Activated CD4-positive, alpha-beta T cell treated with anti-CD3 and anti-CD28 coated beads, Interleukin-2, amount 50 U/mL, for 16 hours (primary cell): ENCODE measurements at regions not wholly inside any gene's neighbourhood (a gene's known extent, or its start where the extent isn't known, plus 50 kb on each side); places are given as distances from the start of the nearest gene placed in this dataset.

Experiments used
- DNase-seq: peaks from one replicate; pipeline ENCODE4 v3.0.0-alpha.2; 2020

DNA sequence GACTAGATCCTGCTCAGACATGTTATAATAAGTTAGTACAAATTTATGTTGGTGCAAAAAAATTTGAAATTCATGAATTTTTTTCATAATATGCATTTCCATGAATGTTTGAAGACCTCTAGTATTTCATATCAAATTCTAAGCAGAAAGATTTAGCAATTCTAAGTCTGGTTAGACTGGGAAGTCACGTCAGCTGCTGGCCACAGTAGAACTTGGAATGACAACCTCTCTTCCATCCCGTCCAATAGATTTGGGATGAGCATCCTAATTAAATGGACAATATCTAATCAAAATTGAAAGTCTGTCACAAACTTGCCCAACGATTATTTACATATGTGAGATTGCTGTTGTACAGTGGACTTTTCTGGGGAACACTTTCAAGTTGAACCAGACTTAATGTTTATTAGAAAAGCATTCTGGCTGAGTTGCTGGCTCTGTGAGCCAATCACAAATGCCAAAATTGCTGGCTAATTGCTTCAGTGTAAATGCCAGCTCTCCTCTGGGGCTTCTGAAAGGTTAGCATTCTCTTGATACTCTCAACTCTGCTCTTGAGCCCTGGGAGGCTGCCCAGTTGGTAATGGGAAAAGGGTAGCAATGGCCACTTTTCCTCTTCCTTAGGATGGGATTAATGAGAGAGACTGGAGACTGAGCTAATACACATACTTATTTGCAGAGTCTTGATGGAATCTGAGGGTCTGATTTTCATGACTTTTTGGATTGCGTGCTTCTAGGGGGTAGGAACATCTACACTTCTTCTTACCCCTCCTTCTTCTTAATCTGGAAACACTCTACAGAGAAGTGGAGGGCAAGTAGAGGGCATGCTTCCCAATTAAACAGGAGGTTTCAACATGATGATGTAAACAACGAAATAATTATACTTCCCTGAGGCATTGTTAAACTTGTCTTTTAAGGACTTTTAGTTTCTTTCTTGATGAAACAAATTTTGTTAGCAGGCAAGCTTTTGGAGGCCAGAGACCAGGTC lies 253.5 kb downstream of the BAMBI start:
- no peak for DNase-seq

GRCh38 chr10:28935061-28935460 lies 257.7 kb downstream of the BAMBI start:
- no peak for DNase-seq

- DNase-seq, result no peak
Measured at GRCh38 chr10:28937959-28938358, 260.6 kb downstream of the BAMBI start.

DNA sequence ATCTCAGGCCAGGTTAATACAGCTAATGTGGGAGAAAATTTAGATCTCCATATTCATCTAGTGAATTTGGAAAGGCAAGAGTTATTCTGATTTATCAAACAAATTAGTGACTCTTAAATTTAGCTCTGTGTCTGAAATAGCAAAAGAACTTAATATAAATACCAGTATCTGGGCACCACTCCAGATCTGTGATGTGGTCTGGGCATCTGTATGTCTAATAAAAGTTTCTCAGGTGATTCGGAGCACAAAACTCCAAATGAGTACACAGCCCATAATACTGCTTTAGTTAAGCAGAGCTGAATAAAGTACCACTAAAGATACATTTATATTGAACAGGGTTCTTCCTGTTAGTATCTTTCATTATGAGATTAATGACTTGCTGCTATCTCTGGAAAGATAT lies 261.4 kb downstream of the BAMBI start:
- no peak for DNase-seq

- no peak for DNase-seq
Measured at GRCh38 chr10:28939281-28940157, 262.2 kb downstream of the BAMBI start.

- no peak for DNase-seq
Measured at GRCh38 chr10:28940158-28940888, 263.0 kb downstream of the BAMBI start.

DNA sequence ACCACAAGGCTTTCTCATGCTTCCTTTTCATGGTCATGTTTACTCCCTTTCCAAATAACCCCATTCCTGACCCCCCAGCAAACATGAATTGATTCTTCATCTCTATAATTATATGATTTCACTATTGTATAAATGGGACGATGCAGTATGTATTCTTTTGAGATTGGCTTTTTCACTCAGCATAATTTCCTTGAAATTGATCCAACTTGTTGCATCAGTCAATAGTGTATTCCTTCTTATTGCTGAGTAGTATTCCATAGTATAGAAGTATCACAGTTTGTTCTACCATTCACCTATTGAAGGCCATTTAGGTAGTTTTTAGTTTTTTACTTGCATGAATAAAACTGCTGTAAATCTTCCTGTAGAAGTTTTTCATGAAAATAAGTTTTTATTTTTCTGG lies 264.7 kb downstream of the BAMBI start:
- no peak for DNase-seq

- no peak for DNase-seq
Measured at GRCh38 chr10:28945959-28946358, 268.6 kb downstream of the BAMBI start.

- no peak for DNase-seq
Measured at GRCh38 chr10:28946479-28946878, 269.2 kb downstream of the BAMBI start.

DNA sequence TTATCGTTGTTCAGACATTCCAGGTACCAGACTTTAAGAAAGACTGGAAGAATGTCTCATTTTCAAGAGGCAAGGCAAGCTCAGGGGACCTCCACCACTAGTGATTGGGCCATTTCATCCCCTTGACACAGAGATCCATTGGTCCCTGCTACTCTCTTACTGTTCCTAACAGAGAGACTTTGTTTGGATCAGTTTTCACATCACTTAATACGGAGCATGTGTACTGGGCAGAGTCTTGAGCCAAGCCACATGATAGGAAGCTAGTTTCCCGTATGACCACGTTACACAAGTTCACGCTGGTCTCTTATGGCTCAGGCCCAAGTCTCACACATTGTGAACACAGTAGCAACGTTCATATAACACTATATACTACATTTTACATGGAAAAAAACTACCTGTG lies 269.9 kb downstream of the BAMBI start:
- DNase-seq, result no peak

- no peak for DNase-seq
Measured at GRCh38 chr10:28948046-28948445, 270.7 kb downstream of the BAMBI start.

- DNase-seq, result no peak
Measured at GRCh38 chr10:28949005-28950004, 272.0 kb downstream of the BAMBI start.

GRCh38 chr10:28951484-28951883 lies 274.2 kb downstream of the BAMBI start:
- no peak for DNase-seq

DNA sequence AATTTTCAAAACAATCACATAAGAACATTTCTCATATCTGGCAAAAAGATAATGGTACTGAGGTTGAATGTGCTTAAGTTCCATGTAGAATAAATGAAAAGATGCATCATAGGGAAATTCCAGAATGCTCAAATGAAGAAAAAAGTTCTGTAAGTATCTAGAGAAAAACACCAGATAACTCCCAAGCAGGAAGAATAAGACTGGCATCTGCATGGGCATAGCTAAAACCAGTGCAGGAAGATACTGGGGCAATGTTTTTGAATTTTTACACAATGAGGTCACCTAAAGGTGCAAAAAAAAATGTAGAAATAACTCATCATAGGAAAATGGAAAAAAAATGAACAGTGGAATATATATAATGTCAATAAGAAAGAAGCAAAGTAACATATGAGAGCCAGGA lies 275.2 kb downstream of the BAMBI start:
- no peak for DNase-seq

GRCh38 chr10:28954211-28954610 lies 276.9 kb downstream of the BAMBI start:
- DNase-seq, result no peak

DNA sequence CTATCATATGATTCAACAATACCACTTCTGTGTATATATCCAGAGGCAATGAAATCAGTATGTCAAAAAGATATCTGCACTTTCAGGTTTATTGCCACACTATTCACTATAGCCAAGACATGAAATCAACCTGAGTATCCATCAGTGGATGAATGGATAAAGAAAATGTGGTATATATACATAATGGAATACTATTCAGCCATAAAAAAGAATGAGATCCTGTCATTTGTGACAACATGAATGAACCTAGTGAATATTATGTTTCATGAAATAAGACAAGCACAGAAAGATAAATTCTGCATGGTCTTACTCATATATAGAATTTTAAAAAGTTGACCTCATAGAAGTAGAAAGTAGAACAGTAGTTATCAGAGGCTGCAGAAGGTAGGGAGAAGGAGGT lies 281.1 kb downstream of the BAMBI start:
- no peak for DNase-seq

GRCh38 chr10:28959850-28960501 lies 282.7 kb downstream of the BAMBI start:
- DNase-seq, result no peak

DNA sequence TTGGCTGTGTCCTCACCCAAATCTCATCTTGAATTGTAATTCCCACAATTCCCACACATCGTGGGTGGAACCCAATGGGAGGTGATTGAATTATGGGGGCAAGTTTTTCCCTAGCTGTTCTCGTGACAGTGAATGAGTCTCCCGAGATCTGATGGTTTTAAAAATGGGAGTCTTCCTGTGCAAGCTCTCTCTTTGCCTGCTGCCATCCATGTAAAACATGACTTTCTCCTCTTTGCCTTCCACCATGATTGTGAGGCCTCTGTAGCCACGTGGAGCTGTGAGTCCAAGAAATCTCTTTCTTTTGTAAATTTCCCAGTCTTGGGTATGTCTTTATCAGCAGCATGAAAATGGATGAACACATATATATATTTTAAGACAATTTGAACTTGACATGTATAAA lies 285.4 kb downstream of the BAMBI start:
- DNase-seq, result no peak

GRCh38 chr10:28963539-28964221 lies 286.4 kb downstream of the BAMBI start:
- DNase-seq, result no peak

GRCh38 chr10:28965937-28966336 lies 288.6 kb downstream of the BAMBI start:
- no peak for DNase-seq

DNA sequence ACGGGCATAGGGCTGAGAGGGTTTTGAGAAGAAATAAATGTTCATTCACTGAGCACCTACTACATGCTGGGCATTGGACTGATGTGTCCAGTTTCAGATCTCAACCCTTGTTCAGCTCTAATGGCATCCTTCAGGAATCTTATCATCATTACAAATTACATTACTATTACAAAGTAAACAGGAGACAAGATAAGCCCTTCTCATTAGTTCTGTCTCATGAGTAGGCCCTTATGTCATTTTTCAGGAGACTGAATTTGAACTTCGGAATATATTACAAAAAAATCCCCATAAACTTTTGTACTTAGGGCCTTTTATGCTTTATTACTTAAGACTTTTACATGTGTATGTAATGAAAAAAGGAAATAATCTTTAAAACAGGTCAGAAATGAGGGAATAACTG lies 289.7 kb downstream of the BAMBI start:
- DNase-seq, result no peak
